HG03280 (cell line): ENCODE measurements at regions not wholly inside any gene's neighbourhood (a gene's known extent, or its start where the extent isn't known, plus 50 kb on each side); places are given as distances from the start of the nearest gene placed in this dataset.

ENCODE experiments used
- ATAC-seq: cut with Tn5 transposase; IDR thresholded peaks from one replicate; pipeline ENCODE4 v1.9.1; 2021; ENCODE audit warnings: mild to moderate bottlenecking, moderate library complexity; ENCODE audit not compliant: unreplicated experiment

GRCh38 chr3:118548434-118548833 lies 486.2 kb downstream of the IGSF11 start:
- ATAC-seq = no peak

- ATAC-seq = no peak
Observed at GRCh38 chr3:118550122-118550521, 484.5 kb downstream of the IGSF11 start.

GRCh38 chr3:118550556-118550955 lies 484.1 kb downstream of the IGSF11 start:
- ATAC-seq = no peak

GRCh38 chr3:118554148-118554838 lies 480.4 kb downstream of the IGSF11 start:
- no peak for ATAC-seq

- ATAC-seq = no peak
Observed at GRCh38 chr3:118556983-118557382, 477.7 kb downstream of the IGSF11 start.

GRCh38 chr3:118557513-118557912 lies 477.1 kb downstream of the IGSF11 start:
- ATAC-seq = no peak

GRCh38 chr3:118559286-118559685 lies 475.4 kb downstream of the IGSF11 start:
- ATAC-seq = no peak

- ATAC-seq = no peak
Observed at GRCh38 chr3:118564800-118565199, 469.8 kb downstream of the IGSF11 start.

GRCh38 chr3:118573912-118574311 lies 460.7 kb downstream of the IGSF11 start:
- ATAC-seq = no peak

GRCh38 chr3:118577055-118577777 lies 457.4 kb downstream of the IGSF11 start:
- no peak for ATAC-seq

GRCh38 chr3:118578559-118578958 lies 456.1 kb downstream of the IGSF11 start:
- no peak for ATAC-seq

- no peak for ATAC-seq
Observed at GRCh38 chr3:118587037-118587741, 447.5 kb downstream of the IGSF11 start.

- ATAC-seq = no peak
Observed at GRCh38 chr3:118587847-118588246, 446.8 kb downstream of the IGSF11 start.

GRCh38 chr3:118593277-118593670 lies 441.4 kb downstream of the IGSF11 start:
- no peak for ATAC-seq

GRCh38 chr3:118597184-118597583 lies 437.5 kb downstream of the IGSF11 start:
- ATAC-seq = no peak

- no peak for ATAC-seq
Observed at GRCh38 chr3:118607915-118608820, 426.5 kb downstream of the IGSF11 start.

- ATAC-seq = no peak
Observed at GRCh38 chr3:118618247-118619040, 416.2 kb downstream of the IGSF11 start.

GRCh38 chr3:118626453-118626852 lies 408.2 kb downstream of the IGSF11 start:
- no peak for ATAC-seq

- ATAC-seq = peak; percentile 85
Observed at GRCh38 chr3:118628704-118629341, 405.8 kb downstream of the IGSF11 start.

GRCh38 chr3:118629821-118630220 lies 404.8 kb downstream of the IGSF11 start:
- no peak for ATAC-seq
